Skin epidermis (tissue), 12 donors: ENCODE measurements at regions not wholly inside any gene's neighbourhood (a gene's known extent, or its start where the extent isn't known, plus 50 kb on each side); places are given as distances from the start of the nearest gene placed in this dataset.
A peak's percentile ranks its signal among the peaks of the same experiment; 100 is the strongest.
"Not testable (repeated sequence)": the region's sequence is repeated elsewhere in the genome, so short reads cannot be mapped to it uniquely, and the experiment has no call there.

Experiments
- H3K27ac ChIP-seq, 21 experiments: fragments of 200-600 bp; sonication (generic) in 11 of 21; one replicate each; pipeline ENCODE4 v1.5.0; 2020; ENCODE audit warnings: mild to moderate bottlenecking in 3 of 21, inconsistent platforms in 2 of 21, moderate library complexity in 2 of 21
- H3K4me3 ChIP-seq, 7 experiments: fragments of 200-600 bp; sonication (generic) in 2 of 7; one replicate each; pipeline ENCODE4 v1.5.0; 2020; ENCODE audit warnings: inconsistent platforms in 2 of 7, mild to moderate bottlenecking in 2 of 7, moderate library complexity in 1 of 7

- not testable (repeated sequence) for H3K4me3 ChIP-seq, H3K27ac ChIP-seq
Observed at GRCh38 chr11:57911522-57911921, 112.2 kb upstream of the OR9Q1 start.

GRCh38 chr11:57913715-57914704 lies 109.7 kb upstream of the OR9Q1 start:
- Histone ChIP-seq H3K27ac (no peak overlapping the region), H3K4me3 (no peak overlapping the region)

- Histone ChIP-seq H3K4me3 (no peak overlapping the region), H3K27ac (no peak overlapping the region)
Observed at GRCh38 chr11:57917632-57918031, 106.0 kb upstream of the OR9Q1 start.

- Histone ChIP-seq H3K4me3 (no peak overlapping the region), H3K27ac (no peak overlapping the region)
Observed at GRCh38 chr11:57920971-57921370, 102.7 kb upstream of the OR9Q1 start.

- Histone ChIP-seq H3K4me3 (no peak overlapping the region), H3K27ac (no peak overlapping the region)
Observed at GRCh38 chr11:57932105-57932504, 91.6 kb upstream of the OR9Q1 start.

- no peak overlapping the region for H3K27ac ChIP-seq
- H3K4me3 ChIP-seq = no peak overlapping the region
Observed at GRCh38 chr11:57935402-57936049, 88.2 kb upstream of the OR9Q1 start.

GRCh38 chr11:57936050-57936418 lies 87.6 kb upstream of the OR9Q1 start:
- Histone ChIP-seq H3K27ac (no peak overlapping the region), H3K4me3 (no peak overlapping the region)

GRCh38 chr11:57937431-57937830 lies 86.2 kb upstream of the OR9Q1 start:
- no peak overlapping the region for H3K27ac ChIP-seq
- H3K4me3 ChIP-seq = no peak overlapping the region

- Histone ChIP-seq H3K4me3 (no peak overlapping the region), H3K27ac (no peak overlapping the region)
Observed at GRCh38 chr11:57938351-57938750, 85.3 kb upstream of the OR9Q1 start.

GRCh38 chr11:57940044-57940756 lies 83.5 kb upstream of the OR9Q1 start:
- Histone ChIP-seq H3K4me3 (no peak overlapping the region), H3K27ac (peak overlapping the region in 10 of 21 experiments; percentile 3 to 77 (median 55))

GRCh38 chr11:57941875-57942274 lies 81.8 kb upstream of the OR9Q1 start:
- H3K27ac ChIP-seq = peak overlapping the region in 11 of 21 experiments; percentile 5 to 77 (median 62)
- H3K4me3 ChIP-seq = no peak overlapping the region

GRCh38 chr11:57942808-57943207 lies 80.9 kb upstream of the OR9Q1 start:
- Histone ChIP-seq H3K4me3 (no peak overlapping the region), H3K27ac (peak overlapping the region in 7 of 21 experiments; percentile 5 to 77 (median 56))

- H3K27ac ChIP-seq, H3K4me3 ChIP-seq: not testable (repeated sequence)
Observed at GRCh38 chr11:57943766-57944165, 79.9 kb upstream of the OR9Q1 start.

- H3K4me3 ChIP-seq = no peak overlapping the region
- H3K27ac ChIP-seq = no peak overlapping the region
Observed at GRCh38 chr11:57946628-57947027, 77.1 kb upstream of the OR9Q1 start.

GRCh38 chr11:57964660-57965059 lies 59.0 kb upstream of the OR9Q1 start:
- Histone ChIP-seq H3K4me3 (no peak overlapping the region), H3K27ac (no peak overlapping the region)

GRCh38 chr11:57971272-57972012 lies 52.2 kb upstream of the OR9Q1 start:
- no peak overlapping the region for H3K4me3 ChIP-seq
- H3K27ac ChIP-seq = no peak overlapping the region

GRCh38 chr11:57972013-57972367 lies 51.7 kb upstream of the OR9Q1 start:
- Histone ChIP-seq H3K4me3 (no peak overlapping the region), H3K27ac (no peak overlapping the region)
